HepG2 (cell line): ENCODE measurements at regions not wholly inside any gene's neighbourhood (a gene's known extent, or its start where the extent isn't known, plus 50 kb on each side); places are given as distances from the start of the nearest gene placed in this dataset.

ENCODE experiments used
- ATAC-seq: fragments of 200-7000 bp; cut with Tn5 transposase; 3 replicates; pipeline ENCODE4 v1.9.1; 2020; ENCODE audit warnings: mild to moderate bottlenecking, moderate library complexity
- BruUV-seq: library from RNA; stranded (reverse); fragments of 400-500 nt; replicated peaks from 2 replicates; lab custom pipeline; 2021; lab: Mats Ljungman, UMichigan
- CTCF ChIA-PET: fragments of 300-600 bp; formaldehyde crosslinking; extraction: SDS; loops from one replicate; lab custom pipeline; 2021; ENCODE audit warnings: low total read pairs, inconsistent platforms, low intra/inter-chr PET ratio; lab: Yijun Ruan, JAX
- POLR2A ChIA-PET: fragments of 350-600 bp; sonication (Branson Sonifier 250); formaldehyde crosslinking; loops from one replicate; lab custom pipeline; 2020; ENCODE audit warnings: antibody characterized with exemption, inconsistent platforms; lab: Yijun Ruan, JAX
- DNase-seq: peaks from one replicate; pipeline ENCODE4 v3.0.0-alpha.2; 2015; ENCODE audit warnings: low spot score
- FAIRE-seq: peaks from 3 replicates; lab custom pipeline; 2011; peaks lifted over from hg19 to GRCh38; lab: Jason Lieb, UNC
- H2AFZ ChIP-seq: one replicate; pipeline ENCODE4 v1.6.1; 2011; ENCODE audit warnings: low read length, inconsistent platforms
- H3K27ac ChIP-seq: fragments of 300-600 bp; 3 replicates; pipeline ENCODE4 v1.8.0; 2011; ENCODE audit warnings: mixed run types, mild to moderate bottlenecking, mixed read lengths, low read length, inconsistent platforms; ENCODE audit not compliant: insufficient read depth; ENCODE audit errors: extremely low read length
- H3K27me3 ChIP-seq, 2 experiments: fragments of 200-600 bp in 1 of 2; 2 replicates in 1 of 2; 3 replicates in 1 of 2; pipeline versions ENCODE4 v1.6.0 to v1.8.0; 2011; ENCODE audit warnings: low read length in 2 of 2, mild to moderate bottlenecking in 2 of 2, moderate library complexity in 2 of 2, inconsistent platforms in 1 of 2; ENCODE audit not compliant: insufficient read depth in 2 of 2, control insufficient read depth in 1 of 2
- H3K36me3 ChIP-seq, 2 experiments: fragments of 200-600 bp in 1 of 2; replicated peaks in 1 of 2; 2 replicates in 1 of 2; 3 replicates in 1 of 2; pipeline versions ENCODE4 v1.5.1 to v1.8.0; 2011; ENCODE audit warnings: low read length in 2 of 2, inconsistent platforms in 1 of 2; ENCODE audit not compliant: insufficient read depth in 2 of 2, control insufficient read depth in 1 of 2
- H3K4me1 ChIP-seq: 2 replicates; pipeline ENCODE4 v1.5.1; 2012; ENCODE audit warnings: low read length, inconsistent platforms; ENCODE audit not compliant: insufficient read depth
- H3K4me2 ChIP-seq: 2 replicates; pipeline ENCODE4 v1.6.0; 2011; ENCODE audit warnings: low read depth, low read length, inconsistent platforms
- H3K4me3 ChIP-seq, 3 experiments: fragments of 200-600 bp in 1 of 3; sonication (generic), shearing (Covaris generic) in 1 of 3; replicated peaks in 1 of 3; 2 replicates each; pipeline ENCODE4 v1.5.1; 2011 to 2016; ENCODE audit warnings: low read length in 3 of 3, inconsistent platforms in 2 of 3, low read depth in 2 of 3, mild to moderate bottlenecking in 2 of 3, control low read depth in 1 of 3, mixed read lengths in 1 of 3; ENCODE audit not compliant: insufficient read depth in 1 of 3
- H3K79me2 ChIP-seq: one replicate; pipeline ENCODE4 v1.6.1; 2011; ENCODE audit warnings: low read length, inconsistent platforms; ENCODE audit not compliant: insufficient read depth
- H3K9ac ChIP-seq: 2 replicates; pipeline ENCODE4 v1.6.0; 2011; ENCODE audit warnings: mild to moderate bottlenecking, low read depth, low read length, inconsistent platforms; ENCODE audit not compliant: insufficient read depth
- H3K9me3 ChIP-seq: 2 replicates; pipeline ENCODE4 v1.5.1; 2012; ENCODE audit warnings: mild to moderate bottlenecking, low read length
- H4K20me1 ChIP-seq: 2 replicates; pipeline ENCODE4 v1.6.0; 2011; ENCODE audit warnings: inconsistent platforms, mild to moderate bottlenecking, low read length, moderate library complexity; ENCODE audit not compliant: insufficient read depth
- HNF4G ChIP-seq, 2 experiments: sonication (generic) in 1 of 2; formaldehyde crosslinking in 1 of 2; IDR thresholded peaks; 2 replicates each; pipeline versions ENCODE4 v1.4.0 to v1.6.1; 2011 to 2020; ENCODE audit warnings: borderline replicate concordance in 2 of 2, low read depth in 2 of 2, mild to moderate bottlenecking in 2 of 2, low read length in 1 of 2, missing genetic modification reagents in 1 of 2, moderate library complexity in 1 of 2
- PCBP2 ChIP-seq: fragments of 200-400 bp; formaldehyde crosslinking; optimal IDR thresholded peaks from 2 replicates; pipeline ENCODE3; 2018; ENCODE audit warnings: low read length, low read depth; ENCODE audit not compliant: poor library complexity, severe bottlenecking
- PHF5A ChIP-seq: IDR thresholded peaks from one replicate; pipeline ENCODE4 v1.6.1; 2018; ENCODE audit warnings: low read depth, missing genetic modification reagents; ENCODE audit not compliant: unreplicated experiment
- REXO4 ChIP-seq: sonication (generic); formaldehyde crosslinking; IDR thresholded peaks from 2 replicates; pipeline ENCODE4 v1.8.0; 2022; ENCODE audit warnings: missing genetic modification reagents, mild to moderate bottlenecking, borderline replicate concordance
- ZNF780A ChIP-seq: sonication (generic); formaldehyde crosslinking; IDR thresholded peaks from 2 replicates; pipeline ENCODE4 v1.8.0; 2022; ENCODE audit warnings: mild to moderate bottlenecking, missing genetic modification reagents, moderate library complexity
- WGBS: methylation state at CpG from one replicate; pipeline ENCODE4 v1.1.6; 2017; ENCODE audit warnings: low lambda C conversion rate; 5-methylcytosine and 5-hydroxymethylcytosine counted together
- in situ Hi-C: cut with HindIII; loops from 2 replicates; pipeline ENCODE4 v1.10.0; 2017; ENCODE audit warnings: low pct_unique_long_range_greater_than_20kb; ENCODE audit not compliant: extremely low pct_ligation_motif_present
- intact Hi-C: fragments of 100-400 bp; cut with micrococcal nuclease; formaldehyde crosslinking; loops from one replicate; pipeline ENCODE4 v1.10.0; 2022; ENCODE audit not compliant: unreplicated experiment
- TF ChIP-seq, protein P1 (sequence below): sonication (generic); formaldehyde crosslinking; IDR thresholded peaks from 2 replicates; pipeline ENCODE4 v1.8.1; 2023; ENCODE audit warnings: mild to moderate bottlenecking, missing genetic modification reagents
- TF ChIP-seq, protein P2 (sequence below): sonication (generic); formaldehyde crosslinking; IDR thresholded peaks from 2 replicates; pipeline ENCODE4 v1.4.0; 2020; ENCODE audit warnings: missing genetic modification reagents, mild to moderate bottlenecking, borderline replicate concordance

DNA sequence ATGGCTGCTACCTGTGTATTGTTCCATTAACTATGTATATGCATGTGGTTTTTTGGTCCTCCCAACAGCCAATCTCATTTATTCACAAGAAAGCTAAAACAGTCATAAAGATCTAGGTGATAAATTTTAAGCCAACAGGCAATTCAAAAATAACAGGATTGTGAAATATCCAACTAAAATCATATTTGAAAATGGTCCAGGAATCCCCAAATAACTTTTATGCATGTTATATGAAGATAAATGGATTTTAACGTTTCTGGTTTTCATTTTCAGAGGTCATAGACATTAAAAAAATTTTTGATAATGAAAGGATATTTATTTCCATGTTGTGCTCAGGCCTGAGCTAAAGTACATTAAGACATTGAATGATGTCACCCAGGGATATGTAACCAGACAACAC is 96.8 kb upstream of the JAZF1 start (continued):
- no peak for TF ChIP-seq PCBP2
- TF ChIP-seq, protein P1, sequence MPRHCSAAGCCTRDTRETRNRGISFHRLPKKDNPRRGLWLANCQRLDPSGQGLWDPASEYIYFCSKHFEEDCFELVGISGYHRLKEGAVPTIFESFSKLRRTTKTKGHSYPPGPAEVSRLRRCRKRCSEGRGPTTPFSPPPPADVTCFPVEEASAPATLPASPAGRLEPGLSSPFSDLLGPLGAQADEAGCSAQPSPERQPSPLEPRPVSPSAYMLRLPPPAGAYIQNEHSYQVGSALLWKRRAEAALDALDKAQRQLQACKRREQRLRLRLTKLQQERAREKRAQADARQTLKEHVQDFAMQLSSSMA (CRISPR knock-in tag), result no peak

DNA sequence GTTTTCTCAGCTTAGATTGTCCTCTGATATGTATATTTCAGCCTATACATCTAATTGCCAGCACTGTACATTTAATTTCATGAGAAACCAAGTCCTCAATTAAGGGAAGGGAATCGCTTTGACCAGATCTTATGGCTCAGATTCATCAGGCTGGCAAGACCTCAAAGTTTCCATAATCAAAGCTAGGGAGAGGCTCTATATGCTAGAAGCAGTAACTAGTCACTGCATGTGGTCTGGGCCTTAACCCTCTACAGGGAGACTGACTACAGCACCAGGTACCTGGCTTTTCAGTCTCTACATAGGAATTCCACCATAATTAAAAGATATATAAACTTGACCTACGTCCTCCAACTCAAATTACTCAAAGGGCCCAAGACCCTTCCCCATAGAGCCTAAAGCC is 97.4 kb upstream of the JAZF1 start:
- FAIRE-seq (no peak), ATAC-seq (no peak), DNase-seq (no peak)
- Histone ChIP-seq H3K27me3 (peaks cover 0 to 10% of the 10 kb centered on the region in 2 experiments; a peak in 2 of 5 replicates), H3K4me1 (no peaks in the 10 kb centered on the region), H4K20me1 (no peaks in the 10 kb centered on the region), H3K36me3 (no peaks in the 10 kb centered on the region), H3K4me3 (no peak overlapping the region), H2AFZ (no peak overlapping the region), H3K9ac (no peak overlapping the region), H3K9me3 (no peaks in the 10 kb centered on the region), H3K27ac (no peak overlapping the region), H3K79me2 (no peaks in the 10 kb centered on the region), H3K4me2 (no peak overlapping the region)
- ChIA-PET CTCF (no interaction called here), POLR2A (no interaction called here)
- BruUV-seq, result no TSS peak
- in situ Hi-C loops (no loop called here), intact Hi-C loops (no loop called here)
- TF ChIP-seq HNF4G (IDR thresholded peaks at IDR 0.05; ENCODE audit: borderline replicate concordance, low read depth, low read length), result no peak
- no peak for TF ChIP-seq HNF4G (CRISPR knock-in tag; IDR thresholded peaks at IDR 0.05; ENCODE audit: borderline replicate concordance, low read depth)
- TF ChIP-seq, protein P2, sequence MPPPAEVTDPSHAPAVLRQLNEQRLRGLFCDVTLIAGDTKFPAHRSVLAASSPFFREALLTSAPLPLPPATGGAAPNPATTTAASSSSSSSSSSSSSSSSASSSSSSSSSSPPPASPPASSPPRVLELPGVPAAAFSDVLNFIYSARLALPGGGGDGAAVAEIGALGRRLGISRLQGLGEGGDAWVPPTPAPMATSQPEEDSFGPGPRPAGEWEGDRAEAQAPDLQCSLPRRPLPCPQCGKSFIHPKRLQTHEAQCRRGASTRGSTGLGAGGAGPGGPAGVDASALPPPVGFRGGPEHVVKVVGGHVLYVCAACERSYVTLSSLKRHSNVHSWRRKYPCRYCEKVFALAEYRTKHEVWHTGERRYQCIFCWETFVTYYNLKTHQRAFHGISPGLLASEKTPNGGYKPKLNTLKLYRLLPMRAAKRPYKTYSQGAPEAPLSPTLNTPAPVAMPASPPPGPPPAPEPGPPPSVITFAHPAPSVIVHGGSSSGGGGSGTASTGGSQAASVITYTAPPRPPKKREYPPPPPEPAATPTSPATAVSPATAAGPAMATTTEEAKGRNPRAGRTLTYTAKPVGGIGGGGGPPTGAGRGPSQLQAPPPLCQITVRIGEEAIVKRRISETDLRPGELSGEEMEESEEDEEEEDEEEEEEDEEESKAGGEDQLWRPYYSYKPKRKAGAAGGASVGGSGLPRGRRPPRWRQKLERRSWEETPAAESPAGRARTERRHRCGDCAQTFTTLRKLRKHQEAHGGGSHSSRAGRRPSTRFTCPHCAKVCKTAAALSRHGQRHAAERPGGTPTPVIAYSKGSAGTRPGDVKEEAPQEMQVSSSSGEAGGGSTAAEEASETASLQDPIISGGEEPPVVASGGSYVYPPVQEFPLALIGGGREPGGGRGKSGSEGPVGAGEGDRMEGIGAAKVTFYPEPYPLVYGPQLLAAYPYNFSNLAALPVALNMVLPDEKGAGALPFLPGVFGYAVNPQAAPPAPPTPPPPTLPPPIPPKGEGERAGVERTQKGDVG, result no peak
- no peak for TF ChIP-seq ZNF780A (CRISPR knock-in tag)
- TF ChIP-seq REXO4 (CRISPR knock-in tag), result no peak
- TF ChIP-seq PHF5A (CRISPR knock-in tag), result no peak
- 0% methylated on average over 2 of the region's 2 CpGs for WGBS
